Liver (tissue), 8 donors: ENCODE measurements at regions not wholly inside any gene's neighbourhood (a gene's known extent, or its start where the extent isn't known, plus 50 kb on each side); places are given as distances from the start of the nearest gene placed in this dataset.

Experiments used
- DNase-seq: peaks from one replicate; pipeline ENCODE4 v3.0.0-alpha.2; 2017; ENCODE audit warnings: low spot score
- H3K27ac ChIP-seq, 2 donors: one replicate each; pipeline ENCODE4 v1.7.0; 2013; ENCODE audit warnings: inconsistent platforms in 2 of 2, low read length in 2 of 2, control low read depth in 1 of 2, low read depth in 1 of 2, mild to moderate bottlenecking in 1 of 2
- H3K27me3 ChIP-seq, 4 donors: one replicate each; pipeline versions ENCODE4 v1.6.1 to v1.7.0; 2013; ENCODE audit warnings: low read length in 3 of 4, inconsistent platforms in 1 of 4, mild to moderate bottlenecking in 1 of 4, moderate library complexity in 1 of 4; ENCODE audit not compliant: control insufficient read depth in 4 of 4, insufficient read depth in 4 of 4
- H3K36me3 ChIP-seq, 4 donors: one replicate each; pipeline versions ENCODE4 v1.6.1 to v1.7.0; 2013; ENCODE audit warnings: low read length in 3 of 4, mild to moderate bottlenecking in 3 of 4, low read depth in 1 of 4, moderate library complexity in 1 of 4; ENCODE audit not compliant: control insufficient read depth in 4 of 4, insufficient read depth in 3 of 4
- H3K4me1 ChIP-seq, 4 donors: one replicate each; pipeline versions ENCODE4 v1.6.1 to v1.7.0; 2013; ENCODE audit warnings: low read length in 3 of 4, mild to moderate bottlenecking in 3 of 4, moderate library complexity in 1 of 4; ENCODE audit not compliant: control insufficient read depth in 4 of 4, insufficient read depth in 4 of 4
- H3K4me3 ChIP-seq, 3 donors: one replicate each; pipeline versions ENCODE4 v1.6.1 to v1.7.0; 2013; ENCODE audit warnings: low read length in 3 of 3, control low read depth in 1 of 3, low read depth in 1 of 3, mild to moderate bottlenecking in 1 of 3
- H3K9ac ChIP-seq, 2 donors: one replicate each; pipeline ENCODE4 v1.7.0; 2013; ENCODE audit warnings: low read length in 2 of 2, mild to moderate bottlenecking in 2 of 2, moderate library complexity in 2 of 2, control low read depth in 1 of 2, low read depth in 1 of 2
- H3K9me3 ChIP-seq, 4 donors: one replicate each; pipeline versions ENCODE4 v1.6.1 to v1.7.0; 2013; ENCODE audit warnings: low read length in 3 of 4; ENCODE audit not compliant: control insufficient read depth in 4 of 4
- CTCF ChIP-seq: fragments of 150-350 bp; IDR thresholded peaks from 2 replicates; pipeline ENCODE4 v1.5.1; 2017; ENCODE audit warnings: improper control_type of control experiment, low read depth, low read length; ENCODE audit not compliant: missing input control
- EGR1 ChIP-seq, 2 donors: IDR thresholded peaks; 2 replicates each; pipeline ENCODE4 v1.6.1; 2016 to 2018; ENCODE audit warnings: antibody characterized with exemption in 2 of 2, low read depth in 2 of 2
- FOXA1 ChIP-seq: IDR thresholded peaks from 2 replicates; pipeline ENCODE4 v1.6.1; 2016; ENCODE audit warnings: antibody characterized with exemption
- FOXA2 ChIP-seq: IDR thresholded peaks from 2 replicates; pipeline ENCODE4 v1.6.1; 2016; ENCODE audit warnings: antibody characterized with exemption
- GABPA ChIP-seq, 2 donors: IDR thresholded peaks in 1 of 2; conservative IDR thresholded peaks in 1 of 2; 2 replicates each; pipeline ENCODE4 v1.6.1; 2016; ENCODE audit warnings: antibody characterized with exemption in 2 of 2, mild to moderate bottlenecking in 1 of 2, moderate library complexity in 1 of 2
- HNF4A ChIP-seq, 2 donors: conservative IDR thresholded peaks; 2 replicates each; pipeline ENCODE4 v1.6.1; 2016; ENCODE audit warnings: antibody characterized with exemption in 2 of 2, mild to moderate bottlenecking in 2 of 2
- HNF4G ChIP-seq: IDR thresholded peaks from 2 replicates; pipeline ENCODE4 v1.6.1; 2016; ENCODE audit warnings: antibody characterized with exemption
- JUND ChIP-seq, 2 donors: IDR thresholded peaks; 2 replicates each; pipeline ENCODE4 v1.6.1; 2016; ENCODE audit warnings: antibody characterized with exemption in 2 of 2
- MAX ChIP-seq: IDR thresholded peaks from 2 replicates; pipeline ENCODE4 v1.6.1; 2016; ENCODE audit warnings: antibody characterized with exemption
- NR2F2 ChIP-seq: IDR thresholded peaks from 2 replicates; pipeline ENCODE4 v1.6.1; 2016; ENCODE audit warnings: antibody characterized with exemption
- RAD21 ChIP-seq, 2 donors: IDR thresholded peaks; 2 replicates each; pipeline ENCODE4 v1.6.1; 2016; ENCODE audit warnings: antibody characterized with exemption in 2 of 2, mild to moderate bottlenecking in 2 of 2
- REST ChIP-seq: IDR thresholded peaks from 2 replicates; pipeline ENCODE4 v1.6.1; 2016; ENCODE audit warnings: antibody characterized with exemption, mild to moderate bottlenecking
- RXRA ChIP-seq, 2 donors: IDR thresholded peaks; 2 replicates each; pipeline ENCODE4 v1.6.1; 2017 to 2018; ENCODE audit warnings: antibody characterized with exemption in 2 of 2, mild to moderate bottlenecking in 1 of 2
- SP1 ChIP-seq: IDR thresholded peaks from 2 replicates; pipeline ENCODE4 v1.6.1; 2018; ENCODE audit warnings: antibody characterized with exemption, mild to moderate bottlenecking
- TAF1 ChIP-seq: conservative IDR thresholded peaks from 2 replicates; pipeline ENCODE4 v1.6.1; 2016; ENCODE audit warnings: antibody characterized with exemption, mild to moderate bottlenecking
- YY1 ChIP-seq: IDR thresholded peaks from 2 replicates; pipeline ENCODE4 v1.6.1; 2016; ENCODE audit warnings: antibody characterized with exemption, mild to moderate bottlenecking
- ZBTB33 ChIP-seq: IDR thresholded peaks from 2 replicates; pipeline ENCODE4 v1.6.1; 2016; ENCODE audit warnings: antibody characterized with exemption
- WGBS: extraction: QIAGEN DNeasy Blood & Tissue Kit; methylation state at CpG from one replicate; pipeline ENCODE4 v1.1.7; 2013; 5-methylcytosine and 5-hydroxymethylcytosine counted together
- donor health status: healthy.
- donor health status: healthy.
- donor health status: healthy.
- donor health status: healthy.
- donor health status: healthy.

- H3K36me3 ChIP-seq: no peaks in the 10 kb centered on the region
- H3K27me3 ChIP-seq: no peaks in the 10 kb centered on the region
- H3K4me3 ChIP-seq: no peak overlapping the region
- H3K9ac ChIP-seq: no peak overlapping the region
- no peak for DNase-seq
- no peaks in the 10 kb centered on the region for H3K9me3 ChIP-seq
- no peak overlapping the region for H3K27ac ChIP-seq
- H3K4me1 ChIP-seq: peaks cover 0 to 2% (median 0%) of the 10 kb centered on the region in 4 donors
- 91% methylated on average over 7 of the region's 7 CpGs for WGBS
- TF ChIP-seq TAF1 (no peak), YY1 (no peak), RAD21 (IDR thresholded peaks at IDR 0.05) (no peak), HNF4A (conservative IDR thresholded peaks at IDR 0.05) (no peak), MAX (no peak), RXRA (IDR thresholded peaks at IDR 0.05) (no peak), JUND (IDR thresholded peaks at IDR 0.05) (no peak), GABPA (IDR thresholded peaks at IDR 0.05 in 1 of 2, conservative IDR thresholded peaks at IDR 0.05 in 1 of 2) (no peak), CTCF (no peak), REST (no peak), NR2F2 (no peak), ZBTB33 (no peak), FOXA1 (no peak), SP1 (no peak), FOXA2 (no peak), HNF4G (no peak), EGR1 (IDR thresholded peaks at IDR 0.05; ENCODE audit: low read depth in 2 of 2) (no peak)
Measured at GRCh38 chr10:21165489-21165888, 268.4 kb upstream of the NEBL start.

- H3K4me3 ChIP-seq: no peak overlapping the region
Measured at GRCh38 chr10:21164687-21165086, 267.6 kb upstream of the NEBL start.

More at GRCh38 chr10:21164687-21165086, 267.6 kb upstream of the NEBL start:
- 71% methylated on average over 3 of the region's 3 CpGs for WGBS
- no peaks in the 10 kb centered on the region for H3K9me3 ChIP-seq
- H3K4me1 ChIP-seq: peaks cover 0 to 2% (median 0%) of the 10 kb centered on the region in 4 donors
- H3K27me3 ChIP-seq: peaks cover 0 to 1% (median 0%) of the 10 kb centered on the region in 4 donors
- TF ChIP-seq TAF1: no peak
- TF ChIP-seq SP1: no peak
- TF ChIP-seq YY1: no peak
- no peak for TF ChIP-seq EGR1 (IDR thresholded peaks at IDR 0.05; ENCODE audit: low read depth in 2 of 2)
- no peak for TF ChIP-seq FOXA2
- no peak for TF ChIP-seq RXRA (IDR thresholded peaks at IDR 0.05)
- TF ChIP-seq MAX: no peak
- TF ChIP-seq RAD21 (IDR thresholded peaks at IDR 0.05): no peak
- no peak for DNase-seq
- no peak overlapping the region for H3K27ac ChIP-seq
- H3K36me3 ChIP-seq: no peaks in the 10 kb centered on the region
- no peak overlapping the region for H3K9ac ChIP-seq
